Activated naive CD4-positive, alpha-beta T cell treated with anti-CD3 and anti-CD28 coated beads, Interleukin-2, amount 50 U/mL, for 24 hours (primary cell): ENCODE measurements at regions not wholly inside any gene's neighbourhood (a gene's known extent, or its start where the extent isn't known, plus 50 kb on each side); places are given as distances from the start of the nearest gene placed in this dataset.
A peak's percentile ranks its signal among the peaks of the same experiment; 100 is the strongest.

Experiments
- H3K27ac Mint-ChIP-seq: one replicate; pipeline ENCODE4 v1.8.0; 2021; ENCODE audit warnings: mild to moderate bottlenecking, mixed read lengths
- H3K27me3 Mint-ChIP-seq: one replicate; pipeline ENCODE4 v1.8.0; 2021; ENCODE audit warnings: mixed read lengths
- H3K36me3 Mint-ChIP-seq: one replicate; pipeline ENCODE4 v1.8.0; 2021; ENCODE audit warnings: mixed read lengths
- H3K4me1 Mint-ChIP-seq: one replicate; pipeline ENCODE4 v1.8.0; 2021; ENCODE audit warnings: mixed read lengths
- H3K4me3 Mint-ChIP-seq: one replicate; pipeline ENCODE4 v1.8.0; 2021; ENCODE audit warnings: mild to moderate bottlenecking, mixed read lengths
- H3K9me3 Mint-ChIP-seq: one replicate; pipeline ENCODE4 v1.8.0; 2021; ENCODE audit warnings: mixed read lengths

GRCh38 chr4:55238407-55238806 is 107.6 kb upstream of the SRD5A3 start:
- Mint-ChIP-seq H3K4me1 (no peaks in the 10 kb centered on the region), H3K27ac (no peak overlapping the region), H3K36me3 (peaks cover 4% of the 10 kb centered on the region), H3K9me3 (peaks cover 13% of the 10 kb centered on the region), H3K4me3 (no peak overlapping the region), H3K27me3 (peaks cover 7% of the 10 kb centered on the region)

GRCh38 chr4:55241461-55241860 is 104.6 kb upstream of the SRD5A3 start:
- peaks cover 9% of the 10 kb centered on the region for H3K27me3 Mint-ChIP-seq
- no peaks in the 10 kb centered on the region for H3K4me1 Mint-ChIP-seq
- H3K9me3 Mint-ChIP-seq: peaks cover 13% of the 10 kb centered on the region
- H3K27ac Mint-ChIP-seq: no peak overlapping the region
- peaks cover 4% of the 10 kb centered on the region for H3K36me3 Mint-ChIP-seq
- H3K4me3 Mint-ChIP-seq: no peak overlapping the region

GRCh38 chr4:55242506-55242905 is 103.5 kb upstream of the SRD5A3 start:
- H3K27ac Mint-ChIP-seq: no peak overlapping the region
- H3K4me1 Mint-ChIP-seq: no peaks in the 10 kb centered on the region
- no peak overlapping the region for H3K4me3 Mint-ChIP-seq
- peaks cover 9% of the 10 kb centered on the region for H3K27me3 Mint-ChIP-seq
- peaks cover 13% of the 10 kb centered on the region for H3K9me3 Mint-ChIP-seq
- peaks cover 4% of the 10 kb centered on the region for H3K36me3 Mint-ChIP-seq

GRCh38 chr4:55247521-55247920 is 98.5 kb upstream of the SRD5A3 start:
- H3K4me3 Mint-ChIP-seq: no peak overlapping the region
- H3K27me3 Mint-ChIP-seq: peaks cover 5% of the 10 kb centered on the region
- peak overlapping the region; percentile 60 for H3K27ac Mint-ChIP-seq
- no peaks in the 10 kb centered on the region for H3K4me1 Mint-ChIP-seq
- H3K9me3 Mint-ChIP-seq: no peaks in the 10 kb centered on the region
- no peaks in the 10 kb centered on the region for H3K36me3 Mint-ChIP-seq

- no peaks in the 10 kb centered on the region for H3K4me1 Mint-ChIP-seq
- no peak overlapping the region for H3K4me3 Mint-ChIP-seq
- H3K27ac Mint-ChIP-seq: no peak overlapping the region
- no peaks in the 10 kb centered on the region for H3K36me3 Mint-ChIP-seq
- H3K27me3 Mint-ChIP-seq: peaks cover 4% of the 10 kb centered on the region
- H3K9me3 Mint-ChIP-seq: no peaks in the 10 kb centered on the region
Measured at GRCh38 chr4:55248756-55249155, 97.3 kb upstream of the SRD5A3 start.

GRCh38 chr4:55249476-55249875 is 96.6 kb upstream of the SRD5A3 start:
- Mint-ChIP-seq H3K27ac (no peak overlapping the region), H3K4me1 (no peaks in the 10 kb centered on the region), H3K4me3 (no peak overlapping the region), H3K9me3 (no peaks in the 10 kb centered on the region), H3K36me3 (no peaks in the 10 kb centered on the region), H3K27me3 (peaks cover 1% of the 10 kb centered on the region)

- H3K4me3 Mint-ChIP-seq: no peak overlapping the region
- H3K27ac Mint-ChIP-seq: no peak overlapping the region
- H3K4me1 Mint-ChIP-seq: no peaks in the 10 kb centered on the region
- H3K36me3 Mint-ChIP-seq: no peaks in the 10 kb centered on the region
- H3K9me3 Mint-ChIP-seq: no peaks in the 10 kb centered on the region
- peaks cover 1% of the 10 kb centered on the region for H3K27me3 Mint-ChIP-seq
Measured at GRCh38 chr4:55251342-55251741, 94.7 kb upstream of the SRD5A3 start.

GRCh38 chr4:55251896-55252295 is 94.1 kb upstream of the SRD5A3 start:
- H3K4me3 Mint-ChIP-seq: no peak overlapping the region
- no peaks in the 10 kb centered on the region for H3K4me1 Mint-ChIP-seq
- no peak overlapping the region for H3K27ac Mint-ChIP-seq
- H3K36me3 Mint-ChIP-seq: no peaks in the 10 kb centered on the region
- peaks cover 1% of the 10 kb centered on the region for H3K27me3 Mint-ChIP-seq
- no peaks in the 10 kb centered on the region for H3K9me3 Mint-ChIP-seq

- Mint-ChIP-seq H3K36me3 (no peaks in the 10 kb centered on the region), H3K27ac (no peak overlapping the region), H3K9me3 (no peaks in the 10 kb centered on the region), H3K4me3 (no peak overlapping the region), H3K4me1 (no peaks in the 10 kb centered on the region), H3K27me3 (peaks cover 1% of the 10 kb centered on the region)
Measured at GRCh38 chr4:55253948-55254593, 92.0 kb upstream of the SRD5A3 start.

GRCh38 chr4:55255179-55255578 is 90.9 kb upstream of the SRD5A3 start:
- Mint-ChIP-seq H3K4me1 (no peaks in the 10 kb centered on the region), H3K4me3 (no peak overlapping the region), H3K27me3 (peaks cover 1% of the 10 kb centered on the region), H3K27ac (no peak overlapping the region), H3K9me3 (no peaks in the 10 kb centered on the region), H3K36me3 (no peaks in the 10 kb centered on the region)

GRCh38 chr4:55256787-55257186 is 89.3 kb upstream of the SRD5A3 start:
- Mint-ChIP-seq H3K4me3 (no peak overlapping the region), H3K36me3 (no peaks in the 10 kb centered on the region), H3K27ac (no peak overlapping the region), H3K4me1 (no peaks in the 10 kb centered on the region), H3K9me3 (no peaks in the 10 kb centered on the region), H3K27me3 (peaks cover 1% of the 10 kb centered on the region)

GRCh38 chr4:55258152-55258865 is 87.7 kb upstream of the SRD5A3 start:
- Mint-ChIP-seq H3K27ac (no peak overlapping the region), H3K4me1 (no peaks in the 10 kb centered on the region), H3K4me3 (no peak overlapping the region), H3K27me3 (peaks cover 4% of the 10 kb centered on the region), H3K9me3 (no peaks in the 10 kb centered on the region), H3K36me3 (no peaks in the 10 kb centered on the region)

- Mint-ChIP-seq H3K36me3 (no peaks in the 10 kb centered on the region), H3K4me1 (no peaks in the 10 kb centered on the region), H3K27ac (no peak overlapping the region), H3K9me3 (no peaks in the 10 kb centered on the region), H3K4me3 (no peak overlapping the region), H3K27me3 (peaks cover 4% of the 10 kb centered on the region)
Measured at GRCh38 chr4:55259294-55259693, 86.7 kb upstream of the SRD5A3 start.

GRCh38 chr4:55269470-55269869 is 76.6 kb upstream of the SRD5A3 start:
- peaks cover 12% of the 10 kb centered on the region for H3K27me3 Mint-ChIP-seq
- no peaks in the 10 kb centered on the region for H3K4me1 Mint-ChIP-seq
- H3K4me3 Mint-ChIP-seq: no peak overlapping the region
- no peak overlapping the region for H3K27ac Mint-ChIP-seq
- no peaks in the 10 kb centered on the region for H3K9me3 Mint-ChIP-seq
- no peaks in the 10 kb centered on the region for H3K36me3 Mint-ChIP-seq

GRCh38 chr4:55269995-55270394 is 76.0 kb upstream of the SRD5A3 start:
- Mint-ChIP-seq H3K4me1 (no peaks in the 10 kb centered on the region), H3K36me3 (no peaks in the 10 kb centered on the region), H3K27me3 (peaks cover 12% of the 10 kb centered on the region), H3K4me3 (no peak overlapping the region), H3K27ac (no peak overlapping the region), H3K9me3 (no peaks in the 10 kb centered on the region)

GRCh38 chr4:55270481-55270880 is 75.6 kb upstream of the SRD5A3 start:
- Mint-ChIP-seq H3K27ac (no peak overlapping the region), H3K4me3 (no peak overlapping the region), H3K27me3 (peaks cover 15% of the 10 kb centered on the region), H3K9me3 (no peaks in the 10 kb centered on the region), H3K4me1 (no peaks in the 10 kb centered on the region), H3K36me3 (no peaks in the 10 kb centered on the region)

- no peak overlapping the region for H3K4me3 Mint-ChIP-seq
- H3K27ac Mint-ChIP-seq: no peak overlapping the region
- no peaks in the 10 kb centered on the region for H3K9me3 Mint-ChIP-seq
- no peaks in the 10 kb centered on the region for H3K4me1 Mint-ChIP-seq
- peaks cover 14% of the 10 kb centered on the region for H3K27me3 Mint-ChIP-seq
- no peaks in the 10 kb centered on the region for H3K36me3 Mint-ChIP-seq
Measured at GRCh38 chr4:55272102-55272501, 73.9 kb upstream of the SRD5A3 start.
